IMR-90 (cell line): ENCODE measurements at regions not wholly inside any gene's neighbourhood (a gene's known extent, or its start where the extent isn't known, plus 50 kb on each side); places are given as distances from the start of the nearest gene placed in this dataset.

ENCODE experiments used
- ATAC-seq: fragments of 200-7000 bp; cut with Tn5 transposase; 2 replicates; pipeline ENCODE4 v1.9.1; 2020; ENCODE audit warnings: low read depth, mild to moderate bottlenecking, moderate library complexity
- BruUV-seq: library from RNA; stranded (reverse); fragments of 400-500 nt; replicated peaks from 2 replicates; lab custom pipeline; 2021; lab: Mats Ljungman, UMichigan
- CTCF ChIA-PET: fragments of 300-600 bp; formaldehyde crosslinking; extraction: SDS; loops from one replicate; lab custom pipeline; 2021; ENCODE audit warnings: antibody characterized with exemption; lab: Yijun Ruan, JAX
- POLR2A ChIA-PET: fragments of 300-600 bp; sonication (Branson Sonifier 250); formaldehyde crosslinking; loops from one replicate; lab custom pipeline; 2022; ENCODE audit warnings: antibody characterized with exemption; ENCODE audit not compliant: unreplicated experiment; lab: Charles Lee
- DNase-seq: peaks from one replicate; pipeline ENCODE4 v3.0.0; 2013
- H2AFZ ChIP-seq: replicated peaks from 2 replicates; pipeline ENCODE3; 2013; ENCODE audit warnings: low read length, mild to moderate bottlenecking; ENCODE audit not compliant: poor library complexity
- H2AK5ac ChIP-seq: 2 replicates; pipeline ENCODE4 v1.6.1; 2013; ENCODE audit warnings: low read depth, low read length, inconsistent platforms
- H2AK9ac ChIP-seq: replicated peaks from 2 replicates; pipeline ENCODE3; 2013; ENCODE audit warnings: mild to moderate bottlenecking, low read depth, low read length, moderate library complexity; ENCODE audit not compliant: poor library complexity
- H2BK120ac ChIP-seq: 2 replicates; pipeline ENCODE4 v1.6.1; 2013; ENCODE audit warnings: low read depth, low read length, inconsistent platforms
- H2BK15ac ChIP-seq: 3 replicates; pipeline ENCODE4 v1.6.1; 2013; ENCODE audit warnings: low read depth, low read length, inconsistent platforms
- H2BK20ac ChIP-seq: 2 replicates; pipeline ENCODE4 v1.6.1; 2013; ENCODE audit warnings: low read depth, mild to moderate bottlenecking, inconsistent platforms, low read length, moderate library complexity
- H2BK5ac ChIP-seq: 2 replicates; pipeline ENCODE4 v1.6.1; 2013; ENCODE audit warnings: mild to moderate bottlenecking, low read depth, low read length, inconsistent platforms; ENCODE audit not compliant: poor library complexity, severe bottlenecking
- H3K14ac ChIP-seq: replicated peaks from 2 replicates; pipeline ENCODE4 v1.6.1; 2013; ENCODE audit warnings: low read depth, low read length, inconsistent platforms
- H3K18ac ChIP-seq: 2 replicates; pipeline ENCODE4 v1.6.1; 2013; ENCODE audit warnings: low read depth, low read length, control low read depth
- H3K23ac ChIP-seq: 2 replicates; pipeline ENCODE4 v1.6.1; 2013; ENCODE audit warnings: low read depth, low read length, inconsistent platforms
- H3K27ac ChIP-seq: 2 replicates; pipeline ENCODE4 v1.5.1; 2013; ENCODE audit warnings: mild to moderate bottlenecking, control low read depth, low read length; ENCODE audit not compliant: insufficient read depth
- H3K27me3 ChIP-seq: 2 replicates; pipeline ENCODE4 v1.6.1; 2013; ENCODE audit warnings: low read length; ENCODE audit not compliant: control insufficient read depth, insufficient read depth
- H3K36me3 ChIP-seq: 2 replicates; pipeline ENCODE4 v1.6.1; 2013; ENCODE audit warnings: low read length, mixed read lengths; ENCODE audit not compliant: control insufficient read depth, insufficient read depth
- H3K4ac ChIP-seq: 2 replicates; pipeline ENCODE4 v1.6.1; 2013; ENCODE audit warnings: low read depth, low read length, inconsistent platforms
- H3K4me1 ChIP-seq: 2 replicates; pipeline ENCODE4 v1.6.1; 2013; ENCODE audit warnings: low read length, mixed read lengths; ENCODE audit not compliant: control insufficient read depth, insufficient read depth
- H3K4me2 ChIP-seq: 2 replicates; pipeline ENCODE4 v1.6.1; 2013; ENCODE audit warnings: low read depth, mild to moderate bottlenecking, control low read depth, low read length, moderate library complexity
- H3K4me3 ChIP-seq: 2 replicates; pipeline ENCODE4 v1.5.1; 2013; ENCODE audit warnings: low read depth, mild to moderate bottlenecking, control low read depth, low read length, moderate library complexity; ENCODE audit not compliant: insufficient read depth
- H3K56ac ChIP-seq: 2 replicates; pipeline ENCODE4 v1.6.1; 2013; ENCODE audit warnings: low read length, inconsistent platforms; ENCODE audit not compliant: insufficient read depth; ENCODE audit errors: extremely low read depth
- H3K79me1 ChIP-seq, 2 experiments: 2 replicates each; pipeline ENCODE4 v1.6.1; 2013; ENCODE audit warnings: low read length in 2 of 2, inconsistent platforms in 1 of 2, low read depth in 1 of 2
- H3K9ac ChIP-seq: 2 replicates; pipeline ENCODE4 v1.6.1; 2013; ENCODE audit warnings: low read depth, low read length, control low read depth
- H3K9me1 ChIP-seq: 2 replicates; pipeline ENCODE4 v1.6.1; 2013; ENCODE audit warnings: low read length, inconsistent platforms; ENCODE audit not compliant: insufficient read depth
- H3K9me3 ChIP-seq: 2 replicates; pipeline ENCODE4 v1.6.1; 2013; ENCODE audit warnings: low read length; ENCODE audit not compliant: control insufficient read depth, insufficient read depth
- H4K20me1 ChIP-seq: 2 replicates; pipeline ENCODE4 v1.6.1; 2013; ENCODE audit warnings: low read length, inconsistent platforms; ENCODE audit not compliant: insufficient read depth
- H4K5ac ChIP-seq: 2 replicates; pipeline ENCODE4 v1.6.1; 2013; ENCODE audit warnings: mild to moderate bottlenecking, low read depth, low read length, control low read depth
- H4K8ac ChIP-seq, 2 experiments: 2 replicates each; pipeline ENCODE4 v1.6.1; 2013; ENCODE audit warnings: low read depth in 2 of 2, low read length in 2 of 2, control low read depth in 1 of 2, inconsistent platforms in 1 of 2
- H4K91ac ChIP-seq: 2 replicates; pipeline ENCODE4 v1.6.1; 2013; ENCODE audit warnings: low read depth, low read length, inconsistent platforms; ENCODE audit not compliant: insufficient read depth
- BHLHE40 ChIP-seq: fragments of 150-350 bp; IDR thresholded peaks from 2 replicates; pipeline ENCODE4 v1.6.1; 2016; ENCODE audit warnings: mild to moderate bottlenecking, low read depth, low read length
- CEBPB ChIP-seq: IDR thresholded peaks from 2 replicates; pipeline ENCODE4 v1.6.1; 2012; ENCODE audit warnings: low read depth, low read length, improper control_type of control experiment
- CHD1 ChIP-seq: IDR thresholded peaks from 2 replicates; pipeline ENCODE4 v1.6.1; 2012; ENCODE audit warnings: low read depth, low read length, improper control_type of control experiment
- CTCF ChIP-seq: conservative IDR thresholded peaks from 2 replicates; pipeline ENCODE4 v1.5.1; 2012; ENCODE audit warnings: mild to moderate bottlenecking, low read depth, low read length, improper control_type of control experiment
- ELK1 ChIP-seq: fragments of 150-350 bp; IDR thresholded peaks from 2 replicates; pipeline ENCODE4 v1.6.1; 2016; ENCODE audit warnings: low read depth, mild to moderate bottlenecking, low read length, moderate library complexity, borderline replicate concordance
- FOS ChIP-seq: fragments of 150-350 bp; IDR thresholded peaks from 2 replicates; pipeline ENCODE4 v1.6.1; 2016; ENCODE audit warnings: low read depth, low read length
- MAFK ChIP-seq: IDR thresholded peaks from 2 replicates; pipeline ENCODE4 v1.6.1; 2012; ENCODE audit warnings: low read depth, low read length, improper control_type of control experiment
- MAZ ChIP-seq: IDR thresholded peaks from 2 replicates; pipeline ENCODE4 v1.6.1; 2012; ENCODE audit warnings: low read depth, mild to moderate bottlenecking, low read length, improper control_type of control experiment, moderate library complexity, borderline replicate concordance
- MXI1 ChIP-seq: IDR thresholded peaks from 2 replicates; pipeline ENCODE4 v1.6.1; 2012; ENCODE audit warnings: low read depth, mild to moderate bottlenecking, low read length, moderate library complexity, borderline replicate concordance
- NFE2L2 ChIP-seq: fragments of 150-350 bp; IDR thresholded peaks from 2 replicates; pipeline ENCODE4 v1.6.1; 2016; ENCODE audit warnings: low read depth, mild to moderate bottlenecking, low read length
- POLR2A ChIP-seq: IDR thresholded peaks from 2 replicates; pipeline ENCODE4 v1.6.1; 2012; ENCODE audit warnings: mild to moderate bottlenecking, low read depth, low read length
- RAD21 ChIP-seq: IDR thresholded peaks from 2 replicates; pipeline ENCODE4 v1.6.1; 2012; ENCODE audit warnings: low read length, improper control_type of control experiment
- RCOR1 ChIP-seq: IDR thresholded peaks from 2 replicates; pipeline ENCODE4 v1.6.1; 2012; ENCODE audit warnings: mild to moderate bottlenecking, low read length, improper control_type of control experiment; ENCODE audit not compliant: insufficient replicate concordance
- RFX5 ChIP-seq: IDR thresholded peaks from 2 replicates; pipeline ENCODE4 v1.8.0; 2012; ENCODE audit warnings: low read depth, mild to moderate bottlenecking, low read length, moderate library complexity
- SMC3 ChIP-seq: fragments of 150-350 bp; IDR thresholded peaks from 2 replicates; pipeline ENCODE4 v1.6.1; 2016; ENCODE audit warnings: low read depth, mild to moderate bottlenecking, antibody characterized with exemption, low read length, moderate library complexity
- USF2 ChIP-seq: fragments of 150-350 bp; IDR thresholded peaks from 2 replicates; pipeline ENCODE4 v1.6.1; 2017; ENCODE audit warnings: mild to moderate bottlenecking, antibody characterized with exemption, low read length, low read depth
- WGBS, 2 experiments: methylation state at CpG; one replicate each; pipeline versions ENCODE4 v1.1.5 to v1.1.7; 2013; ENCODE audit warnings: missing lambda C conversion rate in 2 of 2; ENCODE audit not compliant: insufficient read length in 1 of 2; ENCODE audit errors: extremely low coverage in 2 of 2; 5-methylcytosine and 5-hydroxymethylcytosine counted together
- dilution Hi-C: fragments of 300-500 bp; cut with HindIII; formaldehyde crosslinking; loops from one replicate; pipeline ENCODE4 v1.14.3; 2018; ENCODE audit warnings: low sequenced_read_pairs; ENCODE audit not compliant: unreplicated experiment
- in situ Hi-C: fragments of 300-500 bp; cut with MboI; formaldehyde crosslinking; loops from 3 replicates; pipeline ENCODE4 v1.14.3; 2019; ENCODE audit warnings: low sequenced_read_pairs, inconsistent platforms, mixed read lengths
- intact Hi-C: fragments of 100-400 bp; cut with micrococcal nuclease; formaldehyde crosslinking; loops from 2 replicates; pipeline ENCODE4 v1.10.0; 2022

- Histone ChIP-seq H3K23ac (no peak overlapping the region), H2AFZ (no peak overlapping the region), H3K9ac (no peak overlapping the region), H3K18ac (no peak overlapping the region), H3K36me3 (no peaks in the 10 kb centered on the region), H3K4me2 (no peak overlapping the region), H3K79me1 (no peaks in the 10 kb centered on the region), H3K14ac (no peak overlapping the region), H3K4me3 (no peak overlapping the region), H4K20me1 (no peaks in the 10 kb centered on the region), H3K27me3 (peaks cover 40% of the 10 kb centered on the region), H3K4ac (no peak overlapping the region), H3K4me1 (no peaks in the 10 kb centered on the region), H2BK120ac (no peak overlapping the region), H4K91ac (no peak overlapping the region), H3K9me3 (peaks cover 5% of the 10 kb centered on the region), H3K56ac (no peak overlapping the region), H3K27ac (no peak overlapping the region), H4K5ac (no peak overlapping the region), H2BK20ac (no peak overlapping the region), H2BK5ac (no peak overlapping the region), H4K8ac (no peak overlapping the region), H3K9me1 (no peaks in the 10 kb centered on the region), H2AK9ac (no peak overlapping the region), H2AK5ac (no peak overlapping the region), H2BK15ac (no peak overlapping the region)
- DNase-seq (no peak), ATAC-seq (no peak)
- dilution Hi-C loops (no loop called here), intact Hi-C loops (no loop called here), in situ Hi-C loops (no loop called here)
- WGBS, 2 experiments = 69% methylated on average over 4 of the region's 5 CpGs; no CpG with 5 or more reads in 1 of the 2 experiments
- CTCF ChIA-PET = no interaction called here
- no TSS peak for BruUV-seq
- POLR2A ChIA-PET = no interaction called here
- no peak for TF ChIP-seq POLR2A
- no peak for TF ChIP-seq BHLHE40
- TF ChIP-seq ELK1 = no peak
- no peak for TF ChIP-seq CEBPB
- TF ChIP-seq CTCF = no peak
- no peak for TF ChIP-seq MXI1
- no peak for TF ChIP-seq CHD1
- no peak for TF ChIP-seq RCOR1
- TF ChIP-seq MAFK = no peak
- no peak for TF ChIP-seq RAD21
- no peak for TF ChIP-seq SMC3
- no peak for TF ChIP-seq NFE2L2
- TF ChIP-seq RFX5 = no peak
- no peak for TF ChIP-seq USF2
- no peak for TF ChIP-seq FOS
- TF ChIP-seq MAZ = no peak
Observed at GRCh38 chr7:140281960-140282359, 105.2 kb upstream of the KDM7A start.
